GM12872 (cell line): ENCODE measurements at regions not wholly inside any gene's neighbourhood (a gene's known extent, or its start where the extent isn't known, plus 50 kb on each side); places are given as distances from the start of the nearest gene placed in this dataset.

Experiments
- CTCF ChIP-seq: IDR thresholded peaks from 3 replicates; pipeline ENCODE4 v1.5.1; 2011; ENCODE audit warnings: low read depth, mild to moderate bottlenecking, low read length, moderate library complexity; ENCODE audit not compliant: insufficient read depth

GRCh38 chr6:78380541-78380940 is 486.8 kb upstream of the IRAK1BP1 start:
- no peak for TF ChIP-seq CTCF

- TF ChIP-seq CTCF, result no peak
Measured at GRCh38 chr6:78383968-78384367, 483.4 kb upstream of the IRAK1BP1 start.

- no peak for TF ChIP-seq CTCF
Measured at GRCh38 chr6:78390066-78390465, 477.3 kb upstream of the IRAK1BP1 start.

GRCh38 chr6:78397499-78397898 is 469.9 kb upstream of the IRAK1BP1 start:
- TF ChIP-seq CTCF, result no peak

GRCh38 chr6:78398292-78398691 is 469.1 kb upstream of the IRAK1BP1 start:
- no peak for TF ChIP-seq CTCF

- no peak for TF ChIP-seq CTCF
Measured at GRCh38 chr6:78400076-78400475, 467.3 kb upstream of the IRAK1BP1 start.

- TF ChIP-seq CTCF, result no peak
Measured at GRCh38 chr6:78427386-78427785, 440.0 kb upstream of the IRAK1BP1 start.

- TF ChIP-seq CTCF, result no peak
Measured at GRCh38 chr6:78430521-78430920, 436.8 kb upstream of the IRAK1BP1 start.
